ENCODE measurements at regions not wholly inside any gene's neighbourhood (a gene's known extent, or its start where the extent isn't known, plus 50 kb on each side); places are given as distances from the start of the nearest gene placed in this dataset.

- DNase-seq (ENCODE audit: low read depth) = no peak
Measured at GRCh38 chr9:80931163-80931562, 758.2 kb downstream of the TLE1 start.

- no peak for DNase-seq (ENCODE audit: low read depth)
Measured at GRCh38 chr9:80928697-80929096, 760.6 kb downstream of the TLE1 start.

GRCh38 chr9:80926611-80927010, 762.7 kb downstream of the TLE1 start:
- no peak for DNase-seq (ENCODE audit: low read depth)

- no peak for DNase-seq (ENCODE audit: low read depth)
Measured at GRCh38 chr9:80922544-80922943, 766.8 kb downstream of the TLE1 start.

- no peak for DNase-seq (ENCODE audit: low read depth)
Measured at GRCh38 chr9:80906728-80907127, 782.6 kb downstream of the TLE1 start.

- no peak for DNase-seq (ENCODE audit: low read depth)
Measured at GRCh38 chr9:80899208-80899607, 790.1 kb downstream of the TLE1 start.

- DNase-seq (ENCODE audit: low read depth) = no peak
Measured at GRCh38 chr9:80893190-80893589, 796.2 kb downstream of the TLE1 start.

GRCh38 chr9:80892703-80893102, 796.6 kb downstream of the TLE1 start:
- DNase-seq (ENCODE audit: low read depth) = no peak

GRCh38 chr9:80890124-80890523, 799.2 kb downstream of the TLE1 start:
- no peak for DNase-seq (ENCODE audit: low read depth)

GRCh38 chr9:80885894-80886293, 803.5 kb downstream of the TLE1 start:
- no peak for DNase-seq (ENCODE audit: low read depth)

- no peak for DNase-seq (ENCODE audit: low read depth)
Measured at GRCh38 chr9:80883826-80884579, 805.3 kb downstream of the TLE1 start.

- no peak for DNase-seq (ENCODE audit: low read depth)
Measured at GRCh38 chr9:80883426-80883825, 805.9 kb downstream of the TLE1 start.

- no peak for DNase-seq (ENCODE audit: low read depth)
Measured at GRCh38 chr9:80881940-80882339, 807.4 kb downstream of the TLE1 start.

GRCh38 chr9:80881320-80881719, 808.0 kb downstream of the TLE1 start:
- DNase-seq (ENCODE audit: low read depth) = no peak

- no peak for DNase-seq (ENCODE audit: low read depth)
Measured at GRCh38 chr9:80878556-80878955, 810.8 kb downstream of the TLE1 start.

- DNase-seq (ENCODE audit: low read depth) = no peak
Measured at GRCh38 chr9:80875947-80876346, 813.4 kb downstream of the TLE1 start.

- DNase-seq (ENCODE audit: low read depth) = no peak
Measured at GRCh38 chr9:80874276-80874675, 815.1 kb downstream of the TLE1 start.

- DNase-seq (ENCODE audit: low read depth) = no peak
Measured at GRCh38 chr9:80873861-80874260, 815.5 kb downstream of the TLE1 start.

- no peak for DNase-seq (ENCODE audit: low read depth)
Measured at GRCh38 chr9:80871596-80871995, 817.8 kb downstream of the TLE1 start.

- no peak for DNase-seq (ENCODE audit: low read depth)
Measured at GRCh38 chr9:80867731-80868130, 821.6 kb downstream of the TLE1 start.

- no peak for DNase-seq (ENCODE audit: low read depth)
Measured at GRCh38 chr9:80866576-80867227, 822.6 kb downstream of the TLE1 start.

GRCh38 chr9:80866121-80866520, 823.2 kb downstream of the TLE1 start:
- DNase-seq (ENCODE audit: low read depth) = no peak

GRCh38 chr9:80843028-80843427, 846.3 kb downstream of the TLE1 start:
- no peak for DNase-seq (ENCODE audit: low read depth)

GRCh38 chr9:80842389-80842788, 847.0 kb downstream of the TLE1 start:
- DNase-seq (ENCODE audit: low read depth) = no peak

All from stimulated activated CD8-positive, alpha-beta memory T cell treated with anti-CD3 and anti-CD28 coated beads, Interleukin-12 subunit alpha, Interleukin-12 subunit beta, amount 100 ng/mL, for 1 hour (primary cell).